Endothelial cell of umbilical vein (primary cell): ENCODE measurements at regions not wholly inside any gene's neighbourhood (a gene's known extent, or its start where the extent isn't known, plus 50 kb on each side); places are given as distances from the start of the nearest gene placed in this dataset.

Experiments used
- EZH2 ChIP-seq: IDR thresholded peaks from 2 replicates; pipeline ENCODE4 v1.6.1; 2012; ENCODE audit warnings: borderline replicate concordance, low read depth, mild to moderate bottlenecking, moderate library complexity, low read length, inconsistent platforms; ENCODE audit not compliant: severe bottlenecking
- FOS ChIP-seq: IDR thresholded peaks from 2 replicates; pipeline ENCODE4 v1.6.1; 2011; ENCODE audit warnings: mild to moderate bottlenecking, low read length, moderate library complexity, borderline replicate concordance; ENCODE audit not compliant: insufficient read depth
- GATA2 ChIP-seq: IDR thresholded peaks from 2 replicates; pipeline ENCODE4 v1.7.0; 2011; ENCODE audit warnings: low read depth, mild to moderate bottlenecking, moderate library complexity, mixed read lengths, low read length; ENCODE audit not compliant: insufficient read length, insufficient read depth
- JUN ChIP-seq: IDR thresholded peaks from 2 replicates; pipeline ENCODE4 v1.6.1; 2011; ENCODE audit warnings: borderline replicate concordance, low read depth; ENCODE audit not compliant: insufficient read length, insufficient read depth
- MYC ChIP-seq: IDR thresholded peaks from one replicate; pipeline ENCODE4 v1.6.1; 2011; ENCODE audit warnings: mild to moderate bottlenecking, low read depth, low read length
- POLR2A ChIP-seq: IDR thresholded peaks from 2 replicates; pipeline ENCODE4 v1.6.1; 2012; ENCODE audit warnings: low read depth, mild to moderate bottlenecking, control low read depth, low read length
- POLR2AphosphoS5 ChIP-seq: IDR thresholded peaks from 2 replicates; pipeline ENCODE4 v1.6.1; 2012; ENCODE audit warnings: low read depth, mild to moderate bottlenecking, control low read depth, low read length, moderate library complexity; ENCODE audit not compliant: insufficient read depth
- TF ChIP-seq, protein P1 (sequence below), 2 donors: IDR thresholded peaks; 1 replicate in 1 of 2; 2 replicates in 1 of 2; pipeline ENCODE4 v1.5.1; 2011; ENCODE audit warnings: low read length in 2 of 2, mild to moderate bottlenecking in 2 of 2, moderate library complexity in 2 of 2, control low read depth in 1 of 2, inconsistent platforms in 1 of 2, low read depth in 1 of 2; ENCODE audit not compliant: insufficient read depth in 1 of 2; ENCODE audit errors: extremely low read depth in 1 of 2
- TF ChIP-seq, protein P2 (sequence below): IDR thresholded peaks from 2 replicates; pipeline ENCODE4 v1.6.1; 2011; ENCODE audit not compliant: insufficient read depth, insufficient read length

DNA sequence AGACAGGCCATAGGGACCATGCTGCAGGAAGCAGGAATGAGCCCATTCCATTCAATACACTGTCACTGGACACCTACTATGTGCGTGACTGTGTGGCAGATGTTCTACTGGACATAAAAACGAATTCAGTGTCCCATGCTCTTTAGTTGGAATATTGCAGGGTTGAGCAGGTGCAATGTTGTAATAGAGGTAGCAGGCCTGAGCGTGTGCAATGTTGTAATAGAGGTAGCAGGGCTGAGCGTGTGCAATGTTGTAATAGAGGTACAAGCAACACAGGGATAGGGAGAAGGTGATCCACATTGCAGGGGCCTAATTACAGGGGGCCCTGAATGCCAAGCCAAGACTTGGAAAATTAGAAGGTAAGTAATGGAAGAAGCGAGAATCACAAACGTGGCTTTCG is 261.4 kb upstream of the HES1 start:
- TF ChIP-seq, protein P1, sequence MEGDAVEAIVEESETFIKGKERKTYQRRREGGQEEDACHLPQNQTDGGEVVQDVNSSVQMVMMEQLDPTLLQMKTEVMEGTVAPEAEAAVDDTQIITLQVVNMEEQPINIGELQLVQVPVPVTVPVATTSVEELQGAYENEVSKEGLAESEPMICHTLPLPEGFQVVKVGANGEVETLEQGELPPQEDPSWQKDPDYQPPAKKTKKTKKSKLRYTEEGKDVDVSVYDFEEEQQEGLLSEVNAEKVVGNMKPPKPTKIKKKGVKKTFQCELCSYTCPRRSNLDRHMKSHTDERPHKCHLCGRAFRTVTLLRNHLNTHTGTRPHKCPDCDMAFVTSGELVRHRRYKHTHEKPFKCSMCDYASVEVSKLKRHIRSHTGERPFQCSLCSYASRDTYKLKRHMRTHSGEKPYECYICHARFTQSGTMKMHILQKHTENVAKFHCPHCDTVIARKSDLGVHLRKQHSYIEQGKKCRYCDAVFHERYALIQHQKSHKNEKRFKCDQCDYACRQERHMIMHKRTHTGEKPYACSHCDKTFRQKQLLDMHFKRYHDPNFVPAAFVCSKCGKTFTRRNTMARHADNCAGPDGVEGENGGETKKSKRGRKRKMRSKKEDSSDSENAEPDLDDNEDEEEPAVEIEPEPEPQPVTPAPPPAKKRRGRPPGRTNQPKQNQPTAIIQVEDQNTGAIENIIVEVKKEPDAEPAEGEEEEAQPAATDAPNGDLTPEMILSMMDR (IDR thresholded peaks at IDR 0.05; ENCODE audit: extremely low read depth in 1 of 2, insufficient read depth in 1 of 2, low read depth in 1 of 2, low read length in 2 of 2): no peak
- TF ChIP-seq EZH2: no peak
- TF ChIP-seq POLR2A: no peak
- TF ChIP-seq POLR2AphosphoS5: no peak
- no peak for TF ChIP-seq JUN
- no peak for TF ChIP-seq FOS
- TF ChIP-seq, protein P2, sequence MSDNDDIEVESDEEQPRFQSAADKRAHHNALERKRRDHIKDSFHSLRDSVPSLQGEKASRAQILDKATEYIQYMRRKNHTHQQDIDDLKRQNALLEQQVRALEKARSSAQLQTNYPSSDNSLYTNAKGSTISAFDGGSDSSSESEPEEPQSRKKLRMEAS: no peak
- TF ChIP-seq GATA2: no peak
- TF ChIP-seq MYC: no peak
